ENCODE measurements at regions not wholly inside any gene's neighbourhood (a gene's known extent, or its start where the extent isn't known, plus 50 kb on each side); places are given as distances from the start of the nearest gene placed in this dataset.

DNA sequence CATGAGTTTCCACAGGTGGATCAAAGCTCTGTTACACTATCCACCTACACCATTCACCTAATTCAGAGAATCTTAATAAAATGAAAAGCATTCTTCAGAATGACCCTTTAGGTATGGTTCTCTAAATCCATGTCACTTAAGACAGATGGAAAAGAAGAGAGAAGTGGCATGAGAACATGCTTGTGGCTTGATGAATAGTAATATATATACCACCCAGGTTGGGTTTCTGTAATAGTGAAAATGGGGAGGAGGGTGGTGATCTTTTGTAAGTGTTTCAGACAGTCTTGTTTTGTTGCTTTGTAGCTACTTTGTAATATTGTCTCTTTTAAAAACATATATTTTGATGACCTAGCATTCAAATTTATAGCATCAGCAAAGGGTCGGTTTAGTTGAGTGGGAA is 469.8 kb downstream of the USP25 start:
- intact Hi-C loops (cut with DNase I; ENCODE audit: low total_unique reads), result loop anchor here (5.0 to 10.0 kb wide), 3 partner anchors 83 to 375 kb away; no protein-coding TSS in a partner anchor
- no peaks in the 10 kb centered on the region for H3K9me3 ChIP-seq
- TF ChIP-seq CTCF (IDR thresholded peaks at IDR 0.05 in 4 of 5, conservative IDR thresholded peaks at IDR 0.05 in 1 of 5), result no peak
- TF ChIP-seq POLR2A (IDR thresholded peaks at IDR 0.05), result no peak
- no peaks in the 10 kb centered on the region for H3K36me3 ChIP-seq
- ATAC-seq (no peak), DNase-seq (no peak)
- H3K27ac ChIP-seq, result peak overlapping the region in 1 of 4 donors; percentile 46
- no peak overlapping the region for H3K4me3 ChIP-seq
- in situ Hi-C loops (cut with MboI; ENCODE audit: low sequenced_read_pairs in 4 of 4), result loop anchor here in 3 of 4 donors (5.0 to 25.0 kb wide), 5 partner anchors 103 to 388 kb away; no protein-coding TSS in a partner anchor
- no peaks in the 10 kb centered on the region for H3K27me3 ChIP-seq
- H3K4me1 ChIP-seq, result peaks cover 10 to 14% of the 10 kb centered on the region in 2 donors

DNA sequence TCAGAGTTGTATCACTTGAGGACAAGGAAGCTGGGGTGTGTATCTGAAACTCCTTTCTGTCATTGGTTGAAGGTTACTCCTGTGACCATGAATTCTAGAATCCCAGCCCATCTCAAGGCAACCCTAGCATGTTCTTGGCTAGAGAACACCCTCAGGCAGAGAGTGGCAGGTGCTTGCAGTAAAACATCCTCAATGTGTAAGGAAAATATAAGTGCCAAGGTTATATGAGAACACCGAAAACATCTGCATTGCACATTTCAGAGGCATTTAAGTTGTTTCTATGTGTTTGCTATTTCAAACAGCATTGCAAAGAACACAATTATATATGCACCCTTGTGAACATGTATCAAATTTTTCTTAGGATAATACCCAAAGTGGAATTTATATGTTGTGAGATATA is 471.9 kb downstream of the USP25 start:
- Histone ChIP-seq H3K27me3 (no peaks in the 10 kb centered on the region), H3K36me3 (no peaks in the 10 kb centered on the region), H3K9me3 (no peaks in the 10 kb centered on the region), H3K4me1 (peaks cover 10 to 14% of the 10 kb centered on the region in 2 donors), H3K27ac (no peak overlapping the region), H3K4me3 (no peak overlapping the region)
- TF ChIP-seq POLR2A (IDR thresholded peaks at IDR 0.05) (no peak), CTCF (IDR thresholded peaks at IDR 0.05 in 4 of 5, conservative IDR thresholded peaks at IDR 0.05 in 1 of 5) (no peak)
- DNase-seq (no peak), ATAC-seq (no peak)
- in situ Hi-C loops (cut with MboI; ENCODE audit: low sequenced_read_pairs in 4 of 4) (no loop called here), intact Hi-C loops (cut with DNase I; ENCODE audit: low total_unique reads) (no loop called here)

GRCh38 chr21:16205527-16205926 is 475.7 kb downstream of the USP25 start:
- no peak for TF ChIP-seq CTCF (IDR thresholded peaks at IDR 0.05 in 4 of 5, conservative IDR thresholded peaks at IDR 0.05 in 1 of 5)
- no peak for TF ChIP-seq POLR2A (IDR thresholded peaks at IDR 0.05)
- Histone ChIP-seq H3K27me3 (no peaks in the 10 kb centered on the region), H3K36me3 (no peaks in the 10 kb centered on the region), H3K4me3 (no peak overlapping the region), H3K27ac (no peak overlapping the region), H3K9me3 (no peaks in the 10 kb centered on the region), H3K4me1 (no peaks in the 10 kb centered on the region)
- no peak for DNase-seq
- intact Hi-C loops (cut with DNase I; ENCODE audit: low total_unique reads) (no loop called here), in situ Hi-C loops (cut with MboI; ENCODE audit: low sequenced_read_pairs in 4 of 4) (no loop called here)
- no peak for ATAC-seq

DNA sequence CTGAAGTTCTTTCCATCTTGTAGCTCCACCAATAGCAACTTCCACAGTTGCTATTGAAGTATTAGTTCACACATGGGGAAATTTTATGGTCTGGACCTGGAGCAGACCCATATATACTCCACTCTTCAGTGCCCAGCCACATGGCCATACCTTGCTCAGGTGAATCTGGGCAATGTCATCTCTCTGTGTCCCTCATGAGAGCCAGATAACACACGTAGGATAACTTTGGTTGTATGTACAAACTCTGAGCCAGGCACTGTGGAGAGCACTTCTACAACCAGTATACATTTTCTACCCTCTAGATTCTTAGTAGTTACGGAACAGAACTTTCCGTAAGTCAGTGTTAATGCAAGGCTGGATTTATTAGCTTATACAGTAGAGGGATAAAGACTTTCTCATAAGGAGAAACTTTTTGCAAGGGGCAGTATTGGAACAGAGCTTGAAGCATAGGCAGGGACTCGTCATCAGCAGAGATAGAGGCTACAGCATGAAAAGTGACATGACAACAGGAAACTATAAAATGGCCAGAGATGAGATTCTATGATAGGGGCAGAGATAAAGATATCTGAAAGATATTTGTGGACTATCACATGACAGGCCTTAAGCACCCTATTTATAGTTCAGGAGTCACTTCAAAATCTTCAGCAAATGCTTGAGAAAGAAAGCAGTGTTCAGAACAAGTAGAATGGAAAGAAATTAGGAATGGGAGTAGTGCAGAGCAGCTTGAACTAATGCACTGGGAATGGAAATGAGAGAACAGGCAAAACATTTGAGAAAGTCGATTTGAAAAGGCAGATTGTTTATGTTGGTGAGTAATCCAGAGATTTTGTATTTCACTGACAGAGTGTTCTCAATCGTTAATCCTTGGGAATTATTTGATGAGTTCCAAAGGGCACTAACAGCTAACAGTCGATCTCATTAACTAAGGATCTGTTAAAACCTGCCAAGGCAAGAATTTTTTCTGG is 481.8 kb downstream of the USP25 start:
- TF ChIP-seq POLR2A (IDR thresholded peaks at IDR 0.05), result peak in 1 of 2 donors; percentile 60
- TF ChIP-seq CTCF (IDR thresholded peaks at IDR 0.05 in 4 of 5, conservative IDR thresholded peaks at IDR 0.05 in 1 of 5), result no peak
- Histone ChIP-seq H3K27me3 (no peaks in the 10 kb centered on the region), H3K4me1 (peaks cover 6 to 34% of the 10 kb centered on the region in 2 donors), H3K36me3 (no peaks in the 10 kb centered on the region), H3K27ac (peak overlapping the region; percentile 83 to 93 (median 87)), H3K4me3 (peak overlapping the region; percentile 39 to 58 (median 48)), H3K9me3 (no peaks in the 10 kb centered on the region)
- DNase-seq (no peak), ATAC-seq (peak; percentile 86 to 92)
- in situ Hi-C loops (cut with MboI; ENCODE audit: low sequenced_read_pairs in 4 of 4), result loop anchor here in 1 of 4 donors (10.0 kb wide), 1 partner anchor 127 kb away; no protein-coding TSS in a partner anchor
- intact Hi-C loops (cut with DNase I; ENCODE audit: low total_unique reads), result loop anchor here (2.0 to 5.0 kb wide), 3 partner anchors 17 to 96 kb away; no protein-coding TSS in a partner anchor

Measured in gastrocnemius medialis (tissue), 4 donors.